HEK293 (cell line): ENCODE measurements at regions not wholly inside any gene's neighbourhood (a gene's known extent, or its start where the extent isn't known, plus 50 kb on each side); places are given as distances from the start of the nearest gene placed in this dataset.

Experiments
- CTCF ChIA-PET: fragments of 350-600 bp; formaldehyde crosslinking; extraction: SDS; loops from one replicate; lab custom pipeline; 2021; ENCODE audit warnings: antibody characterized with exemption; lab: Yijun Ruan, JAX
- POLR2A ChIA-PET: fragments of 300-600 bp; formaldehyde crosslinking; extraction: SDS; loops from one replicate; lab custom pipeline; 2020; ENCODE audit warnings: antibody characterized with exemption, inconsistent platforms; lab: Yijun Ruan, JAX
- H3K27ac ChIP-seq: fragments of 200-500 bp; sonication (Bioruptor generic); 2 replicates; pipeline ENCODE4 v1.5.1; 2014; ENCODE audit warnings: low read depth, low read length, control low read depth, inconsistent platforms; ENCODE audit errors: extremely low read depth
- H3K36me3 ChIP-seq, 2 experiments: fragments of 200-500 bp in 1 of 2; sonication (Bioruptor generic) in 1 of 2; 1 replicate in 1 of 2; 2 replicates in 1 of 2; pipeline ENCODE4 v1.5.1; 2014 to 2017; ENCODE audit warnings: inconsistent platforms in 2 of 2, low read length in 2 of 2; ENCODE audit not compliant: control insufficient read depth in 2 of 2, insufficient read depth in 1 of 2
- H3K4me1 ChIP-seq: fragments of 200-500 bp; sonication (Bioruptor generic); 2 replicates; pipeline ENCODE4 v1.5.1; 2014; ENCODE audit warnings: mild to moderate bottlenecking, low read length, inconsistent platforms; ENCODE audit not compliant: control insufficient read depth, insufficient read depth
- H3K4me3 ChIP-seq: 2 replicates; pipeline ENCODE4 v1.5.1; 2011; ENCODE audit warnings: low read depth, mild to moderate bottlenecking, control low read depth, low read length, moderate library complexity
- H3K9me3 ChIP-seq: fragments of 200-500 bp; sonication (Bioruptor generic); 2 replicates; pipeline ENCODE4 v1.5.1; 2014; ENCODE audit warnings: low read depth, low read length, inconsistent platforms; ENCODE audit not compliant: control insufficient read depth, insufficient read depth
- GLI2 ChIP-seq: fragments of 450-650 bp; formaldehyde crosslinking; IDR thresholded peaks from 2 replicates; pipeline ENCODE4; 2017; ENCODE audit warnings: missing biosample characterization, missing genetic modification characterization, low read depth, borderline replicate concordance
- IKZF3 ChIP-seq: fragments of 450-650 bp; IDR thresholded peaks from 2 replicates; pipeline ENCODE4 v1.5.0; 2018; ENCODE audit warnings: missing biosample characterization, mild to moderate bottlenecking, missing genetic modification characterization, moderate library complexity
- INSM2 ChIP-seq: fragments of 450-650 bp; formaldehyde crosslinking; IDR thresholded peaks from 2 replicates; pipeline ENCODE4 v1.5.1; 2016; ENCODE audit warnings: missing biosample characterization, missing genetic modification characterization
- KLF1 ChIP-seq: fragments of 450-650 bp; formaldehyde crosslinking; IDR thresholded peaks from 2 replicates; pipeline ENCODE4 v1.5.1; 2016; ENCODE audit warnings: missing biosample characterization, missing genetic modification characterization
- WT1 ChIP-seq: fragments of 450-650 bp; formaldehyde crosslinking; IDR thresholded peaks from 2 replicates; pipeline ENCODE4 v1.5.1; 2016; ENCODE audit warnings: missing biosample characterization, missing genetic modification characterization
- ZNF121 ChIP-seq: fragments of 450-650 bp; formaldehyde crosslinking; IDR thresholded peaks from 2 replicates; pipeline ENCODE4 v1.5.1; 2016; ENCODE audit warnings: missing biosample characterization, missing genetic modification characterization
- ZNF157 ChIP-seq: fragments of 450-650 bp; formaldehyde crosslinking; IDR thresholded peaks from 2 replicates; pipeline ENCODE4 v1.5.1; 2016; ENCODE audit warnings: missing biosample characterization, missing genetic modification characterization
- ZNF175 ChIP-seq: fragments of 450-650 bp; formaldehyde crosslinking; IDR thresholded peaks from 2 replicates; pipeline ENCODE4 v1.5.1; 2016; ENCODE audit warnings: missing biosample characterization, missing genetic modification characterization
- ZNF18 ChIP-seq: fragments of 450-650 bp; formaldehyde crosslinking; IDR thresholded peaks from 2 replicates; pipeline ENCODE4 v1.5.1; 2016; ENCODE audit warnings: missing biosample characterization, missing genetic modification characterization
- ZNF2 ChIP-seq: fragments of 450-650 bp; formaldehyde crosslinking; IDR thresholded peaks from 2 replicates; pipeline ENCODE4 v1.5.1; 2016; ENCODE audit warnings: missing biosample characterization, missing genetic modification characterization
- ZNF248 ChIP-seq: fragments of 450-650 bp; formaldehyde crosslinking; IDR thresholded peaks from 2 replicates; pipeline ENCODE4 v1.5.1; 2017; ENCODE audit warnings: missing biosample characterization, missing genetic modification characterization
- ZNF324 ChIP-seq: fragments of 450-650 bp; formaldehyde crosslinking; IDR thresholded peaks from 2 replicates; pipeline ENCODE4 v1.5.1; 2016; ENCODE audit warnings: missing biosample characterization, missing genetic modification characterization
- ZNF341 ChIP-seq: fragments of 450-650 bp; formaldehyde crosslinking; IDR thresholded peaks from 2 replicates; pipeline ENCODE4; 2016; ENCODE audit warnings: low read depth, missing biosample characterization, missing genetic modification characterization
- ZNF426 ChIP-seq: fragments of 450-650 bp; formaldehyde crosslinking; IDR thresholded peaks from 2 replicates; pipeline ENCODE4 v1.5.1; 2017; ENCODE audit warnings: missing biosample characterization, missing genetic modification characterization, mild to moderate bottlenecking, inconsistent platforms, moderate library complexity
- ZNF529 ChIP-seq: fragments of 450-650 bp; formaldehyde crosslinking; IDR thresholded peaks from 2 replicates; pipeline ENCODE4 v1.5.1; 2017; ENCODE audit warnings: missing genetic modification characterization, missing biosample characterization; ENCODE audit not compliant: insufficient replicate concordance
- ZNF548 ChIP-seq: fragments of 450-650 bp; formaldehyde crosslinking; IDR thresholded peaks from 2 replicates; pipeline ENCODE4 v1.5.1; 2016; ENCODE audit warnings: missing biosample characterization, missing genetic modification characterization
- ZNF585B ChIP-seq: fragments of 450-650 bp; formaldehyde crosslinking; IDR thresholded peaks from 2 replicates; pipeline ENCODE4 v1.5.1; 2016; ENCODE audit warnings: missing biosample characterization, missing genetic modification characterization
- ZNF623 ChIP-seq: fragments of 450-650 bp; formaldehyde crosslinking; IDR thresholded peaks from 2 replicates; pipeline ENCODE4 v1.5.1; 2016; ENCODE audit warnings: missing biosample characterization, missing genetic modification characterization
- ZNF670 ChIP-seq: fragments of 450-650 bp; formaldehyde crosslinking; IDR thresholded peaks from 2 replicates; pipeline ENCODE4 v1.5.1; 2016; ENCODE audit warnings: missing biosample characterization, missing genetic modification characterization, low read depth
- ZNF747 ChIP-seq: fragments of 450-650 bp; formaldehyde crosslinking; IDR thresholded peaks from 2 replicates; pipeline ENCODE4 v1.5.1; 2016; ENCODE audit warnings: missing biosample characterization, missing genetic modification characterization
- ZSCAN16 ChIP-seq: fragments of 450-650 bp; formaldehyde crosslinking; IDR thresholded peaks from 2 replicates; pipeline ENCODE4 v1.5.1; 2016; ENCODE audit warnings: missing biosample characterization, missing genetic modification characterization
- ZSCAN23 ChIP-seq: fragments of 450-650 bp; formaldehyde crosslinking; IDR thresholded peaks from 2 replicates; pipeline ENCODE4 v1.5.1; 2016; ENCODE audit warnings: missing biosample characterization, missing genetic modification characterization
- TF ChIP-seq, protein P1 (sequence below): fragments of 450-650 bp; formaldehyde crosslinking; IDR thresholded peaks from 2 replicates; pipeline ENCODE4 v1.5.1; 2017; ENCODE audit warnings: missing biosample characterization, missing genetic modification characterization
- TF ChIP-seq, protein P2 (sequence below): fragments of 450-650 bp; formaldehyde crosslinking; IDR thresholded peaks from 2 replicates; pipeline ENCODE4 v1.5.1; 2017; ENCODE audit warnings: missing biosample characterization, mild to moderate bottlenecking, missing genetic modification characterization, moderate library complexity

- CTCF ChIA-PET = no interaction called here
- Histone ChIP-seq H3K9me3 (no peaks in the 10 kb centered on the region), H3K27ac (no peak overlapping the region)
Measured at GRCh38 chr3:44070841-44071546, 170.7 kb upstream of the TOPAZ1 start.

GRCh38 chr3:44072601-44073540 lies 168.8 kb upstream of the TOPAZ1 start:
- no peaks in the 10 kb centered on the region for H3K36me3 ChIP-seq
- TF ChIP-seq ZNF18 (tag by site-specific recombination) (no peak), ZNF324 (tag by site-specific recombination) (no peak), ZNF670 (tag by site-specific recombination) (no peak), ZNF175 (no peak)
- no peak overlapping the region for H3K27ac ChIP-seq
- ChIA-PET POLR2A (no interaction called here), CTCF (no interaction called here)
- no peaks in the 10 kb centered on the region for H3K4me1 ChIP-seq
- no peak overlapping the region for H3K4me3 ChIP-seq
- H3K9me3 ChIP-seq = no peaks in the 10 kb centered on the region

More at GRCh38 chr3:44070841-44071546, 170.7 kb upstream of the TOPAZ1 start:
- no peak overlapping the region for H3K4me3 ChIP-seq
- no peak for TF ChIP-seq GLI2
- TF ChIP-seq ZNF121 (tag by site-specific recombination) = no peak
- TF ChIP-seq ZNF747 (tag by site-specific recombination) = no peak
- TF ChIP-seq ZSCAN23 (tag by site-specific recombination) = no peak
- no peak for TF ChIP-seq ZNF670 (tag by site-specific recombination)
- TF ChIP-seq ZSCAN16 (tag by site-specific recombination) = no peak
- TF ChIP-seq ZNF248 (tag by site-specific recombination) = no peak
- TF ChIP-seq IKZF3 (tag by site-specific recombination) = no peak
- TF ChIP-seq KLF1 = no peak
- TF ChIP-seq INSM2 = no peak
- H3K36me3 ChIP-seq = no peaks in the 10 kb centered on the region
- POLR2A ChIA-PET = no interaction called here
- no peaks in the 10 kb centered on the region for H3K4me1 ChIP-seq

- TF ChIP-seq ZSCAN23 (tag by site-specific recombination) (no peak), ZNF426 (tag by site-specific recombination) (no peak), ZNF623 (tag by site-specific recombination) (no peak), WT1 (no peak), ZNF157 (tag by site-specific recombination) (no peak), ZNF341 (tag by site-specific recombination) (no peak), ZNF529 (tag by site-specific recombination) (no peak), ZNF2 (tag by site-specific recombination) (no peak), ZNF548 (tag by site-specific recombination) (no peak), ZNF585B (tag by site-specific recombination) (no peak)
- TF ChIP-seq, protein P1, sequence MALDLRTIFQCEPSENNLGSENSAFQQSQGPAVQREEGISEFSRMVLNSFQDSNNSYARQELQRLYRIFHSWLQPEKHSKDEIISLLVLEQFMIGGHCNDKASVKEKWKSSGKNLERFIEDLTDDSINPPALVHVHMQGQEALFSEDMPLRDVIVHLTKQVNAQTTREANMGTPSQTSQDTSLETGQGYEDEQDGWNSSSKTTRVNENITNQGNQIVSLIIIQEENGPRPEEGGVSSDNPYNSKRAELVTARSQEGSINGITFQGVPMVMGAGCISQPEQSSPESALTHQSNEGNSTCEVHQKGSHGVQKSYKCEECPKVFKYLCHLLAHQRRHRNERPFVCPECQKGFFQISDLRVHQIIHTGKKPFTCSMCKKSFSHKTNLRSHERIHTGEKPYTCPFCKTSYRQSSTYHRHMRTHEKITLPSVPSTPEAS (tag by site-specific recombination) = no peak
- TF ChIP-seq, protein P2, sequence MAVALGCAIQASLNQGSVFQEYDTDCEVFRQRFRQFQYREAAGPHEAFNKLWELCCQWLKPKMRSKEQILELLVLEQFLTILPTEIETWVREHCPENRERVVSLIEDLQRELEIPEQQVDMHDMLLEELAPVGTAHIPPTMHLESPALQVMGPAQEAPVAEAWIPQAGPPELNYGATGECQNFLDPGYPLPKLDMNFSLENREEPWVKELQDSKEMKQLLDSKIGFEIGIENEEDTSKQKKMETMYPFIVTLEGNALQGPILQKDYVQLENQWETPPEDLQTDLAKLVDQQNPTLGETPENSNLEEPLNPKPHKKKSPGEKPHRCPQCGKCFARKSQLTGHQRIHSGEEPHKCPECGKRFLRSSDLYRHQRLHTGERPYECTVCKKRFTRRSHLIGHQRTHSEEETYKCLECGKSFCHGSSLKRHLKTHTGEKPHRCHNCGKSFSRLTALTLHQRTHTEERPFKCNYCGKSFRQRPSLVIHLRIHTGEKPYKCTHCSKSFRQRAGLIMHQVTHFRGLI = no peak
- TF ChIP-seq, all 188 proteins: peak for 0
- ChIA-PET CTCF (no interaction called here), POLR2A (no interaction called here)
- Histone ChIP-seq H3K27ac (no peak overlapping the region), H3K36me3 (no peaks in the 10 kb centered on the region), H3K9me3 (no peaks in the 10 kb centered on the region), H3K4me1 (no peaks in the 10 kb centered on the region), H3K4me3 (no peak overlapping the region)
Measured at GRCh38 chr3:44074181-44074580, 167.5 kb upstream of the TOPAZ1 start.
